ENCODE measurements at regions not wholly inside any gene's neighbourhood (a gene's known extent, or its start where the extent isn't known, plus 50 kb on each side); places are given as distances from the start of the nearest gene placed in this dataset.

DNA sequence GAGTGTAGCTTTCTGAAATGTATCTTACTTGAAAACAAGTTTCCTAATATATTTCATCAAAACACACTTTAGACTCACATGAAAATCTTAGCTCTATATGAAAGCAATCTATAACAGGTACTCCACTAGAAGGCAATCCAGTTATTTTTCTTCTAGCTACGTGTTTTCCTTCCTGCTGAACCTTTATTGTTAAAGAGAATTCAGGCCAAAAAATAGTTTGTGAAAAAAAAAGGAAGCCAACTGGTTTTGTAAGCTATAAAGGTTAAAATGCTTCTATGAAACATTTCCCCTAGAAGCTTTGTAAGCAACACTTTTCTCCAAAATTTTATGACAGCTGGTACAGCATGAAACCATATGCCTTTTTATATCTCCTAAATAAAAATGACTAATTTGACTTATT, 304.7 kb upstream of the DIAPH2 start:
- TF ChIP-seq, protein P1, sequence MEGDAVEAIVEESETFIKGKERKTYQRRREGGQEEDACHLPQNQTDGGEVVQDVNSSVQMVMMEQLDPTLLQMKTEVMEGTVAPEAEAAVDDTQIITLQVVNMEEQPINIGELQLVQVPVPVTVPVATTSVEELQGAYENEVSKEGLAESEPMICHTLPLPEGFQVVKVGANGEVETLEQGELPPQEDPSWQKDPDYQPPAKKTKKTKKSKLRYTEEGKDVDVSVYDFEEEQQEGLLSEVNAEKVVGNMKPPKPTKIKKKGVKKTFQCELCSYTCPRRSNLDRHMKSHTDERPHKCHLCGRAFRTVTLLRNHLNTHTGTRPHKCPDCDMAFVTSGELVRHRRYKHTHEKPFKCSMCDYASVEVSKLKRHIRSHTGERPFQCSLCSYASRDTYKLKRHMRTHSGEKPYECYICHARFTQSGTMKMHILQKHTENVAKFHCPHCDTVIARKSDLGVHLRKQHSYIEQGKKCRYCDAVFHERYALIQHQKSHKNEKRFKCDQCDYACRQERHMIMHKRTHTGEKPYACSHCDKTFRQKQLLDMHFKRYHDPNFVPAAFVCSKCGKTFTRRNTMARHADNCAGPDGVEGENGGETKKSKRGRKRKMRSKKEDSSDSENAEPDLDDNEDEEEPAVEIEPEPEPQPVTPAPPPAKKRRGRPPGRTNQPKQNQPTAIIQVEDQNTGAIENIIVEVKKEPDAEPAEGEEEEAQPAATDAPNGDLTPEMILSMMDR (IDR thresholded peaks at IDR 0.05): no peak
- TF ChIP-seq ZFX (IDR thresholded peaks at IDR 0.05; ENCODE audit: borderline replicate concordance): no peak

All from 22Rv1 (cell line).